OCI-LY3 (cell line): ENCODE measurements at regions not wholly inside any gene's neighbourhood (a gene's known extent, or its start where the extent isn't known, plus 50 kb on each side); places are given as distances from the start of the nearest gene placed in this dataset.

Experiments
- CTCF ChIP-seq: fragments of 200-600, 300-600 bp; sonication (generic); IDR thresholded peaks from 2 replicates; pipeline ENCODE4 v1.5.1; 2014; ENCODE audit warnings: antibody characterized with exemption, low read length, low read depth
- EZH2phosphoT487 ChIP-seq: fragments of 200-600 bp; shearing (Covaris generic); IDR thresholded peaks from 2 replicates; pipeline ENCODE4 v1.6.1; 2018; ENCODE audit warnings: antibody characterized with exemption, mixed run types, low read depth

GRCh38 chr2:76073992-76074604 is 363.4 kb upstream of the GCFC2 start:
- TF ChIP-seq CTCF, result no peak
- TF ChIP-seq EZH2phosphoT487, result no peak
